Suprapubic skin (tissue), 4 donors: ENCODE measurements at regions not wholly inside any gene's neighbourhood (a gene's known extent, or its start where the extent isn't known, plus 50 kb on each side); places are given as distances from the start of the nearest gene placed in this dataset.

Experiments
- DNase-seq, 2 donors: peaks; one replicate each; pipeline ENCODE4 v3.0.0-alpha.2; 2019; ENCODE audit warnings: low spot score in 2 of 2
- H3K27ac ChIP-seq: fragments of 200-600 bp; sonication (generic); one replicate; pipeline ENCODE4 v1.5.1; 2019
- H3K27me3 ChIP-seq: fragments of 200-600 bp; sonication (generic); one replicate; pipeline ENCODE4 v1.5.1; 2019
- H3K36me3 ChIP-seq: fragments of 200-600 bp; sonication (generic); one replicate; pipeline ENCODE4 v1.5.1; 2019
- H3K4me1 ChIP-seq: fragments of 200-600 bp; sonication (generic); one replicate; pipeline ENCODE4 v1.5.1; 2019
- H3K4me3 ChIP-seq: fragments of 200-600 bp; sonication (generic); one replicate; pipeline ENCODE4 v1.5.1; 2019; ENCODE audit warnings: mild to moderate bottlenecking
- H3K9me3 ChIP-seq: fragments of 200-600 bp; sonication (generic); one replicate; pipeline ENCODE4 v1.5.1; 2019
- CTCF ChIP-seq, 2 donors: fragments of 200-600 bp in 1 of 2; fragments of 450-650 bp in 1 of 2; sonication (generic) in 1 of 2; IDR thresholded peaks; one replicate each; pipeline ENCODE4 v1.5.1; 2016 to 2019; ENCODE audit warnings: antibody characterized with exemption in 2 of 2, mild to moderate bottlenecking in 1 of 2, moderate library complexity in 1 of 2
- EP300 ChIP-seq: sonication (generic); formaldehyde crosslinking; IDR thresholded peaks from one replicate; pipeline ENCODE4 v1.6.1; 2017; ENCODE audit warnings: antibody characterized with exemption
- POLR2A ChIP-seq, 2 donors: fragments of 450-650 bp; IDR thresholded peaks; one replicate each; pipeline ENCODE4 v1.6.1; 2017; ENCODE audit warnings: antibody characterized with exemption in 2 of 2, mild to moderate bottlenecking in 2 of 2, moderate library complexity in 2 of 2
- POLR2AphosphoS5 ChIP-seq, 3 donors: sonication (generic); formaldehyde crosslinking; IDR thresholded peaks; one replicate each; pipeline ENCODE4 v1.6.1; 2017; ENCODE audit warnings: antibody characterized with exemption in 3 of 3
- WGBS: methylation state at CpG from one replicate; pipeline ENCODE4 v1.1.5; 2018; 5-methylcytosine and 5-hydroxymethylcytosine counted together

- H3K36me3 ChIP-seq, result no peaks in the 10 kb centered on the region
- no peak for DNase-seq
- 87% methylated on average over 2 of the region's 2 CpGs for WGBS
- no peak for TF ChIP-seq EP300
- TF ChIP-seq POLR2AphosphoS5 (IDR thresholded peaks at IDR 0.05), result no peak
- no peak for TF ChIP-seq POLR2A (IDR thresholded peaks at IDR 0.05)
- no peak for TF ChIP-seq CTCF (IDR thresholded peaks at IDR 0.05)
- peaks cover 4% of the 10 kb centered on the region for H3K4me1 ChIP-seq
- H3K4me3 ChIP-seq, result no peak overlapping the region
- H3K27me3 ChIP-seq, result no peaks in the 10 kb centered on the region
- no peak overlapping the region for H3K27ac ChIP-seq
- H3K9me3 ChIP-seq, result no peaks in the 10 kb centered on the region
These were observed 339.9 kb upstream of the TGFBR2 start for GRCh38 chr3:30266524-30266923.

GRCh38 chr3:30268288-30268687, 338.1 kb upstream of the TGFBR2 start:
- Histone ChIP-seq H3K4me3 (no peak overlapping the region), H3K9me3 (no peaks in the 10 kb centered on the region), H3K36me3 (no peaks in the 10 kb centered on the region), H3K27me3 (no peaks in the 10 kb centered on the region), H3K4me1 (peaks cover 4% of the 10 kb centered on the region), H3K27ac (no peak overlapping the region)
- TF ChIP-seq POLR2A (IDR thresholded peaks at IDR 0.05), result no peak
- TF ChIP-seq CTCF (IDR thresholded peaks at IDR 0.05), result no peak
- TF ChIP-seq POLR2AphosphoS5 (IDR thresholded peaks at IDR 0.05), result no peak
- no peak for TF ChIP-seq EP300
- no peak for DNase-seq
- WGBS, result 68% methylated on average over 4 of the region's 4 CpGs

GRCh38 chr3:30269751-30270445, 336.5 kb upstream of the TGFBR2 start:
- 87% methylated on average over 10 of the region's 10 CpGs for WGBS
- Histone ChIP-seq H3K4me1 (no peaks in the 10 kb centered on the region), H3K36me3 (no peaks in the 10 kb centered on the region), H3K9me3 (no peaks in the 10 kb centered on the region), H3K27ac (no peak overlapping the region), H3K4me3 (no peak overlapping the region), H3K27me3 (no peaks in the 10 kb centered on the region)
- no peak for DNase-seq
- TF ChIP-seq CTCF (IDR thresholded peaks at IDR 0.05), result no peak
- TF ChIP-seq EP300, result no peak
- TF ChIP-seq POLR2AphosphoS5 (IDR thresholded peaks at IDR 0.05), result no peak
- no peak for TF ChIP-seq POLR2A (IDR thresholded peaks at IDR 0.05)

GRCh38 chr3:30271781-30272180, 334.6 kb upstream of the TGFBR2 start:
- Histone ChIP-seq H3K27me3 (no peaks in the 10 kb centered on the region), H3K4me3 (no peak overlapping the region), H3K27ac (no peak overlapping the region), H3K9me3 (no peaks in the 10 kb centered on the region), H3K4me1 (no peaks in the 10 kb centered on the region), H3K36me3 (no peaks in the 10 kb centered on the region)
- DNase-seq, result no peak
- 54% methylated on average over 3 of the region's 3 CpGs for WGBS
- TF ChIP-seq EP300 (no peak), POLR2A (IDR thresholded peaks at IDR 0.05) (no peak), POLR2AphosphoS5 (IDR thresholded peaks at IDR 0.05) (no peak), CTCF (IDR thresholded peaks at IDR 0.05) (no peak)

- H3K4me1 ChIP-seq, result no peaks in the 10 kb centered on the region
- no peak for DNase-seq
- H3K4me3 ChIP-seq, result no peak overlapping the region
- H3K9me3 ChIP-seq, result no peaks in the 10 kb centered on the region
- no peaks in the 10 kb centered on the region for H3K27me3 ChIP-seq
- H3K27ac ChIP-seq, result no peak overlapping the region
- WGBS, result 63% methylated on average over 2 of the region's 2 CpGs
- TF ChIP-seq CTCF (IDR thresholded peaks at IDR 0.05) (no peak), EP300 (no peak), POLR2AphosphoS5 (IDR thresholded peaks at IDR 0.05) (no peak), POLR2A (IDR thresholded peaks at IDR 0.05) (no peak)
- H3K36me3 ChIP-seq, result no peaks in the 10 kb centered on the region
These were observed 332.9 kb upstream of the TGFBR2 start for GRCh38 chr3:30273304-30274072.
